ENCODE measurements at regions not wholly inside any gene's neighbourhood (a gene's known extent, or its start where the extent isn't known, plus 50 kb on each side); places are given as distances from the start of the nearest gene placed in this dataset.

DNA sequence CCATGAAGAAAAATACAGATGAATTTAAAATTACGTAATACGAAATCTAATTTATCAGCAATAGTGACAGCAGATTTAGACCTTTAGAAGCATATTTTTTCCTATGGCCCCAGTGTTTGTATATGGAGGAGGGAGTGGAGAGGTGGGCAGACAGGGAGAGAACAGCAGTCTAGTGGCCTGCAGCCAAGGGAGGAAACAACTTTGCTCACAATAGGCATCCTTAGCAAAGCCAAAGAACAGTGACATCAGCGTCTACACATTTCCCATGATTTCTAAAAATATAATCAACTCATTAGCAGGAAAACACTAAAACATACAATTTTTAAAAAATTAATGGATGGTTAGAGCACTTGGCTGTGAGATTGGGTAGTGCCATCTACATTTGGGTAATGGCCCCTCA is 622.6 kb upstream of the ATP2B1 start:
- Mint-ChIP-seq H3K27ac (ENCODE audit: unreplicated experiment) (no peak overlapping the region), H3K4me3 (ENCODE audit: unreplicated experiment) (no peak overlapping the region), H3K4me1 (ENCODE audit: low read depth, unreplicated experiment) (peaks cover 6% of the 10 kb centered on the region), H3K27me3 (ENCODE audit: low read depth, unreplicated experiment) (no peaks in the 10 kb centered on the region), H3K36me3 (ENCODE audit: low read depth, unreplicated experiment) (no peaks in the 10 kb centered on the region), H3K9me3 (ENCODE audit: unreplicated experiment) (no peaks in the 10 kb centered on the region)
- no peak overlapping the region for H3K4me3 ChIP-seq (ENCODE audit: insufficient read depth, low read depth, low read length)
- H3K4me1 ChIP-seq (ENCODE audit: insufficient read depth, low read length): no peaks in the 10 kb centered on the region
- no peak for TF ChIP-seq EZH2 (IDR thresholded peaks at IDR 0.05; ENCODE audit: insufficient read depth, low read length)
- TF ChIP-seq, protein P1, sequence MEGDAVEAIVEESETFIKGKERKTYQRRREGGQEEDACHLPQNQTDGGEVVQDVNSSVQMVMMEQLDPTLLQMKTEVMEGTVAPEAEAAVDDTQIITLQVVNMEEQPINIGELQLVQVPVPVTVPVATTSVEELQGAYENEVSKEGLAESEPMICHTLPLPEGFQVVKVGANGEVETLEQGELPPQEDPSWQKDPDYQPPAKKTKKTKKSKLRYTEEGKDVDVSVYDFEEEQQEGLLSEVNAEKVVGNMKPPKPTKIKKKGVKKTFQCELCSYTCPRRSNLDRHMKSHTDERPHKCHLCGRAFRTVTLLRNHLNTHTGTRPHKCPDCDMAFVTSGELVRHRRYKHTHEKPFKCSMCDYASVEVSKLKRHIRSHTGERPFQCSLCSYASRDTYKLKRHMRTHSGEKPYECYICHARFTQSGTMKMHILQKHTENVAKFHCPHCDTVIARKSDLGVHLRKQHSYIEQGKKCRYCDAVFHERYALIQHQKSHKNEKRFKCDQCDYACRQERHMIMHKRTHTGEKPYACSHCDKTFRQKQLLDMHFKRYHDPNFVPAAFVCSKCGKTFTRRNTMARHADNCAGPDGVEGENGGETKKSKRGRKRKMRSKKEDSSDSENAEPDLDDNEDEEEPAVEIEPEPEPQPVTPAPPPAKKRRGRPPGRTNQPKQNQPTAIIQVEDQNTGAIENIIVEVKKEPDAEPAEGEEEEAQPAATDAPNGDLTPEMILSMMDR (IDR thresholded peaks at IDR 0.05; ENCODE audit: insufficient read depth, low read depth, low read length): no peak
- no peak overlapping the region for H3K4me2 ChIP-seq (ENCODE audit: low read length)
- no peaks in the 10 kb centered on the region for H3K9me3 ChIP-seq (ENCODE audit: insufficient read depth, low read depth, low read length)
- H3K36me3 ChIP-seq (ENCODE audit: insufficient read depth, low read length): no peaks in the 10 kb centered on the region
- FAIRE-seq (no peak), DNase-seq (ENCODE audit: low read depth) (no peak)
- H3K27me3 ChIP-seq (ENCODE audit: insufficient read depth, low read length): no peaks in the 10 kb centered on the region
- no peak overlapping the region for H3K9ac ChIP-seq (ENCODE audit: low read length)
- H4K20me1 ChIP-seq (ENCODE audit: insufficient read depth, low read length): no peaks in the 10 kb centered on the region
- H3K79me2 ChIP-seq (ENCODE audit: insufficient read depth, low read length): no peaks in the 10 kb centered on the region
- no peak overlapping the region for H3K27ac ChIP-seq (ENCODE audit: low read depth, low read length)
- H2AFZ ChIP-seq (ENCODE audit: low read depth, low read length): no peak overlapping the region

DNA sequence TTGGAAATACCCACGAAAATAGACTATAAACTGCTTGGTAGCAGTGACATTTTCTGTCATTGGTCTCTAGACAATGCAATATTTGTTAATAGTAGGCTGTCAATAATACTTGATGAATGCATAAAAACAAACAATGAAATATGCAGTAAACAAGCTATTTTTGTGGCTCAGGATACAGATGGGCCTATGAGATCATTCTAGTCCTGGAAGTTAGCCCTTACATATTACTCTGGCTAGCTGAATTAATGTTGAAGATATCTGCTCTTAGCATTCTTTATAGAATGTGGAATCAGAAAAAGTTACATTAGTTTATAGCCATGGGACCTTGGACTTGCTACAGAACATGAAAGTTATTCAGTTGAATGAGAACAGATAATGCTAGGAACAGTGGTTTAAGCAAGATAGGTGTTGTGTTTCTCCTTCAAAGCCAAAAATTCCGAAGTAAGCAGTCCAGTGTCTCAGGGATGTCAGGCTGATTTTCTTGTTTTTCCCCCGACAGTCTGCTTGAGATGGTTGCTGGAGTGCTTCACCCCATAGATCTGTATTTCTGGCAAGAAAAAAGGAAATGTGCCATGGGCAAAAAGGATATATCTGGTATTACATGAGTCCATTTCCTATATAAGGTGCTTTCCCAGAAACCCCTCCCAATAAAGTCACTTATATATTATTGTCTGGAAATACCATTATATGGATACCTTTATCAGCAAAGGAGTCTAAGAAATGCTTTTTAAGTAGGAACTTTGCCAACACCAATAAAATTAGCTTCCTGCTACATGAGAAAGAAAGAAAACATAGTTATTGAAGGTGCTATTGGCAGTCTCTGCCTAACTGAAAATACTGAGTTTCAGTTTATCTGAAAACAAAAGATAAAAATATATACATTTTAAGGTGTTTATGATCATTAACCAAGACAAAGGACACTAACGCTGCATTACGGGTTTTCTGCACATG is 619.4 kb upstream of the ATP2B1 start:
- Histone ChIP-seq H2AFZ (ENCODE audit: low read depth, low read length) (no peak overlapping the region), H4K20me1 (ENCODE audit: insufficient read depth, low read length) (no peaks in the 10 kb centered on the region), H3K27ac (ENCODE audit: low read depth, low read length) (no peak overlapping the region), H3K4me1 (ENCODE audit: insufficient read depth, low read length) (no peaks in the 10 kb centered on the region), H3K4me3 (ENCODE audit: insufficient read depth, low read depth, low read length) (no peak overlapping the region), H3K9me3 (ENCODE audit: insufficient read depth, low read depth, low read length) (no peaks in the 10 kb centered on the region), H3K79me2 (ENCODE audit: insufficient read depth, low read length) (no peaks in the 10 kb centered on the region), H3K4me2 (ENCODE audit: low read length) (no peak overlapping the region), H3K36me3 (ENCODE audit: insufficient read depth, low read length) (no peaks in the 10 kb centered on the region), H3K27me3 (ENCODE audit: insufficient read depth, low read length) (no peaks in the 10 kb centered on the region), H3K9ac (ENCODE audit: low read length) (no peak overlapping the region)
- Mint-ChIP-seq H3K4me3 (ENCODE audit: unreplicated experiment) (no peak overlapping the region), H3K27ac (ENCODE audit: unreplicated experiment) (no peak overlapping the region), H3K36me3 (ENCODE audit: low read depth, unreplicated experiment) (no peaks in the 10 kb centered on the region), H3K4me1 (ENCODE audit: low read depth, unreplicated experiment) (peaks cover 5% of the 10 kb centered on the region), H3K9me3 (ENCODE audit: unreplicated experiment) (no peaks in the 10 kb centered on the region), H3K27me3 (ENCODE audit: low read depth, unreplicated experiment) (no peaks in the 10 kb centered on the region)
- TF ChIP-seq, protein P1 (IDR thresholded peaks at IDR 0.05; ENCODE audit: insufficient read depth, low read depth, low read length): no peak
- no peak for TF ChIP-seq EZH2 (IDR thresholded peaks at IDR 0.05; ENCODE audit: insufficient read depth, low read length)
- DNase-seq (ENCODE audit: low read depth): no peak
- no peak for FAIRE-seq

DNA sequence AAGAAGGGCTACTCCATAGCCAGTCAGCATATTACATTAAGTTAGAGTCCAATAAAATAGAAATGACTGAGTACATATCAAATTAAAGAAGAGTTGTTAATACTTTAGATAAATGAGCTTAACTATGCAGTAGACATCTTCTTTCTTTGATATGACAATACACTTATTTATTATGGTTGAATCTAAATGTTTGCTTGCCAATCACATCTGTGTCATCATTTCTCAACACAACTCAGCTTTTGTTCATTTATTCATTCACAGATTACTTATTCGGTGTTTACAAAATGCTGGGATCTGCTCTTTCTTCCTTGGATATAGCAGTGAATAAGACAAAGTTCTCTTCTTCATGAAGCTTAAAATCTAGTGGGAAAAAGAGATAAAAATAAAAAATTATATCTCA is 614.6 kb upstream of the ATP2B1 start:
- H3K4me3 ChIP-seq (ENCODE audit: insufficient read depth, low read depth, low read length): no peak overlapping the region
- H4K20me1 ChIP-seq (ENCODE audit: insufficient read depth, low read length): no peaks in the 10 kb centered on the region
- H3K4me2 ChIP-seq (ENCODE audit: low read length): no peak overlapping the region
- no peak overlapping the region for H3K4me3 Mint-ChIP-seq (ENCODE audit: unreplicated experiment)
- H3K27ac ChIP-seq (ENCODE audit: low read depth, low read length): no peak overlapping the region
- no peaks in the 10 kb centered on the region for H3K27me3 Mint-ChIP-seq (ENCODE audit: low read depth, unreplicated experiment)
- H3K4me1 ChIP-seq (ENCODE audit: insufficient read depth, low read length): no peaks in the 10 kb centered on the region
- H3K4me1 Mint-ChIP-seq (ENCODE audit: low read depth, unreplicated experiment): no peaks in the 10 kb centered on the region
- no peak overlapping the region for H3K27ac Mint-ChIP-seq (ENCODE audit: unreplicated experiment)
- no peak overlapping the region for H3K9ac ChIP-seq (ENCODE audit: low read length)
- no peak for DNase-seq (ENCODE audit: low read depth)
- no peaks in the 10 kb centered on the region for H3K79me2 ChIP-seq (ENCODE audit: insufficient read depth, low read length)
- no peaks in the 10 kb centered on the region for H3K9me3 Mint-ChIP-seq (ENCODE audit: unreplicated experiment)
- H3K36me3 Mint-ChIP-seq (ENCODE audit: low read depth, unreplicated experiment): no peaks in the 10 kb centered on the region
- no peak for FAIRE-seq
- no peaks in the 10 kb centered on the region for H3K27me3 ChIP-seq (ENCODE audit: insufficient read depth, low read length)
- H2AFZ ChIP-seq (ENCODE audit: low read depth, low read length): no peak overlapping the region
- no peaks in the 10 kb centered on the region for H3K9me3 ChIP-seq (ENCODE audit: insufficient read depth, low read depth, low read length)
- no peaks in the 10 kb centered on the region for H3K36me3 ChIP-seq (ENCODE audit: insufficient read depth, low read length)
- no peak for TF ChIP-seq EZH2 (IDR thresholded peaks at IDR 0.05; ENCODE audit: insufficient read depth, low read length)
- TF ChIP-seq, protein P1 (IDR thresholded peaks at IDR 0.05; ENCODE audit: insufficient read depth, low read depth, low read length): no peak
